IMR-90 (cell line): ENCODE measurements at regions not wholly inside any gene's neighbourhood (a gene's known extent, or its start where the extent isn't known, plus 50 kb on each side); places are given as distances from the start of the nearest gene placed in this dataset.

ENCODE experiments used
- ATAC-seq: fragments of 200-7000 bp; cut with Tn5 transposase; 2 replicates; pipeline ENCODE4 v1.9.1; 2020; ENCODE audit warnings: low read depth, mild to moderate bottlenecking, moderate library complexity
- BruUV-seq: library from RNA; stranded (reverse); fragments of 400-500 nt; replicated peaks from 2 replicates; lab custom pipeline; 2021; lab: Mats Ljungman, UMichigan
- CTCF ChIA-PET: fragments of 300-600 bp; formaldehyde crosslinking; extraction: SDS; loops from one replicate; lab custom pipeline; 2021; ENCODE audit warnings: antibody characterized with exemption; lab: Yijun Ruan, JAX
- POLR2A ChIA-PET: fragments of 300-600 bp; sonication (Branson Sonifier 250); formaldehyde crosslinking; loops from one replicate; lab custom pipeline; 2022; ENCODE audit warnings: antibody characterized with exemption; ENCODE audit not compliant: unreplicated experiment; lab: Charles Lee
- DNase-seq: peaks from one replicate; pipeline ENCODE4 v3.0.0; 2013
- H2AFZ ChIP-seq: replicated peaks from 2 replicates; pipeline ENCODE3; 2013; ENCODE audit warnings: low read length, mild to moderate bottlenecking; ENCODE audit not compliant: poor library complexity
- H2AK5ac ChIP-seq: 2 replicates; pipeline ENCODE4 v1.6.1; 2013; ENCODE audit warnings: low read depth, low read length, inconsistent platforms
- H2AK9ac ChIP-seq: replicated peaks from 2 replicates; pipeline ENCODE3; 2013; ENCODE audit warnings: mild to moderate bottlenecking, low read depth, low read length, moderate library complexity; ENCODE audit not compliant: poor library complexity
- H2BK120ac ChIP-seq: 2 replicates; pipeline ENCODE4 v1.6.1; 2013; ENCODE audit warnings: low read depth, low read length, inconsistent platforms
- H2BK15ac ChIP-seq: 3 replicates; pipeline ENCODE4 v1.6.1; 2013; ENCODE audit warnings: low read depth, low read length, inconsistent platforms
- H2BK20ac ChIP-seq: 2 replicates; pipeline ENCODE4 v1.6.1; 2013; ENCODE audit warnings: low read depth, mild to moderate bottlenecking, inconsistent platforms, low read length, moderate library complexity
- H2BK5ac ChIP-seq: 2 replicates; pipeline ENCODE4 v1.6.1; 2013; ENCODE audit warnings: mild to moderate bottlenecking, low read depth, low read length, inconsistent platforms; ENCODE audit not compliant: poor library complexity, severe bottlenecking
- H3K14ac ChIP-seq: replicated peaks from 2 replicates; pipeline ENCODE4 v1.6.1; 2013; ENCODE audit warnings: low read depth, low read length, inconsistent platforms
- H3K18ac ChIP-seq: 2 replicates; pipeline ENCODE4 v1.6.1; 2013; ENCODE audit warnings: low read depth, low read length, control low read depth
- H3K23ac ChIP-seq: 2 replicates; pipeline ENCODE4 v1.6.1; 2013; ENCODE audit warnings: low read depth, low read length, inconsistent platforms
- H3K27ac ChIP-seq: 2 replicates; pipeline ENCODE4 v1.5.1; 2013; ENCODE audit warnings: mild to moderate bottlenecking, control low read depth, low read length; ENCODE audit not compliant: insufficient read depth
- H3K27me3 ChIP-seq: 2 replicates; pipeline ENCODE4 v1.6.1; 2013; ENCODE audit warnings: low read length; ENCODE audit not compliant: control insufficient read depth, insufficient read depth
- H3K36me3 ChIP-seq: 2 replicates; pipeline ENCODE4 v1.6.1; 2013; ENCODE audit warnings: low read length, mixed read lengths; ENCODE audit not compliant: control insufficient read depth, insufficient read depth
- H3K4ac ChIP-seq: 2 replicates; pipeline ENCODE4 v1.6.1; 2013; ENCODE audit warnings: low read depth, low read length, inconsistent platforms
- H3K4me1 ChIP-seq: 2 replicates; pipeline ENCODE4 v1.6.1; 2013; ENCODE audit warnings: low read length, mixed read lengths; ENCODE audit not compliant: control insufficient read depth, insufficient read depth
- H3K4me2 ChIP-seq: 2 replicates; pipeline ENCODE4 v1.6.1; 2013; ENCODE audit warnings: low read depth, mild to moderate bottlenecking, control low read depth, low read length, moderate library complexity
- H3K4me3 ChIP-seq: 2 replicates; pipeline ENCODE4 v1.5.1; 2013; ENCODE audit warnings: low read depth, mild to moderate bottlenecking, control low read depth, low read length, moderate library complexity; ENCODE audit not compliant: insufficient read depth
- H3K56ac ChIP-seq: 2 replicates; pipeline ENCODE4 v1.6.1; 2013; ENCODE audit warnings: low read length, inconsistent platforms; ENCODE audit not compliant: insufficient read depth; ENCODE audit errors: extremely low read depth
- H3K79me1 ChIP-seq, 2 experiments: 2 replicates each; pipeline ENCODE4 v1.6.1; 2013; ENCODE audit warnings: low read length in 2 of 2, inconsistent platforms in 1 of 2, low read depth in 1 of 2
- H3K9ac ChIP-seq: 2 replicates; pipeline ENCODE4 v1.6.1; 2013; ENCODE audit warnings: low read depth, low read length, control low read depth
- H3K9me1 ChIP-seq: 2 replicates; pipeline ENCODE4 v1.6.1; 2013; ENCODE audit warnings: low read length, inconsistent platforms; ENCODE audit not compliant: insufficient read depth
- H3K9me3 ChIP-seq: 2 replicates; pipeline ENCODE4 v1.6.1; 2013; ENCODE audit warnings: low read length; ENCODE audit not compliant: control insufficient read depth, insufficient read depth
- H4K20me1 ChIP-seq: 2 replicates; pipeline ENCODE4 v1.6.1; 2013; ENCODE audit warnings: low read length, inconsistent platforms; ENCODE audit not compliant: insufficient read depth
- H4K5ac ChIP-seq: 2 replicates; pipeline ENCODE4 v1.6.1; 2013; ENCODE audit warnings: mild to moderate bottlenecking, low read depth, low read length, control low read depth
- H4K8ac ChIP-seq, 2 experiments: 2 replicates each; pipeline ENCODE4 v1.6.1; 2013; ENCODE audit warnings: low read depth in 2 of 2, low read length in 2 of 2, control low read depth in 1 of 2, inconsistent platforms in 1 of 2
- H4K91ac ChIP-seq: 2 replicates; pipeline ENCODE4 v1.6.1; 2013; ENCODE audit warnings: low read depth, low read length, inconsistent platforms; ENCODE audit not compliant: insufficient read depth
- MAZ ChIP-seq: IDR thresholded peaks from 2 replicates; pipeline ENCODE4 v1.6.1; 2012; ENCODE audit warnings: low read depth, mild to moderate bottlenecking, low read length, improper control_type of control experiment, moderate library complexity, borderline replicate concordance
- MXI1 ChIP-seq: IDR thresholded peaks from 2 replicates; pipeline ENCODE4 v1.6.1; 2012; ENCODE audit warnings: low read depth, mild to moderate bottlenecking, low read length, moderate library complexity, borderline replicate concordance
- NFE2L2 ChIP-seq: fragments of 150-350 bp; IDR thresholded peaks from 2 replicates; pipeline ENCODE4 v1.6.1; 2016; ENCODE audit warnings: low read depth, mild to moderate bottlenecking, low read length
- POLR2A ChIP-seq: IDR thresholded peaks from 2 replicates; pipeline ENCODE4 v1.6.1; 2012; ENCODE audit warnings: mild to moderate bottlenecking, low read depth, low read length
- RAD21 ChIP-seq: IDR thresholded peaks from 2 replicates; pipeline ENCODE4 v1.6.1; 2012; ENCODE audit warnings: low read length, improper control_type of control experiment
- RFX5 ChIP-seq: IDR thresholded peaks from 2 replicates; pipeline ENCODE4 v1.8.0; 2012; ENCODE audit warnings: low read depth, mild to moderate bottlenecking, low read length, moderate library complexity
- SMC3 ChIP-seq: fragments of 150-350 bp; IDR thresholded peaks from 2 replicates; pipeline ENCODE4 v1.6.1; 2016; ENCODE audit warnings: low read depth, mild to moderate bottlenecking, antibody characterized with exemption, low read length, moderate library complexity
- WGBS, 2 experiments: methylation state at CpG; one replicate each; pipeline versions ENCODE4 v1.1.5 to v1.1.7; 2013; ENCODE audit warnings: missing lambda C conversion rate in 2 of 2; ENCODE audit not compliant: insufficient read length in 1 of 2; ENCODE audit errors: extremely low coverage in 2 of 2; 5-methylcytosine and 5-hydroxymethylcytosine counted together
- dilution Hi-C: fragments of 300-500 bp; cut with HindIII; formaldehyde crosslinking; loops from one replicate; pipeline ENCODE4 v1.14.3; 2018; ENCODE audit warnings: low sequenced_read_pairs; ENCODE audit not compliant: unreplicated experiment
- in situ Hi-C: fragments of 300-500 bp; cut with MboI; formaldehyde crosslinking; loops from 3 replicates; pipeline ENCODE4 v1.14.3; 2019; ENCODE audit warnings: low sequenced_read_pairs, inconsistent platforms, mixed read lengths
- intact Hi-C: fragments of 100-400 bp; cut with micrococcal nuclease; formaldehyde crosslinking; loops from 2 replicates; pipeline ENCODE4 v1.10.0; 2022
- TF ChIP-seq, protein P1 (sequence below): conservative IDR thresholded peaks from 2 replicates; pipeline ENCODE4 v1.5.1; 2012; ENCODE audit warnings: mild to moderate bottlenecking, low read depth, low read length, improper control_type of control experiment

DNA sequence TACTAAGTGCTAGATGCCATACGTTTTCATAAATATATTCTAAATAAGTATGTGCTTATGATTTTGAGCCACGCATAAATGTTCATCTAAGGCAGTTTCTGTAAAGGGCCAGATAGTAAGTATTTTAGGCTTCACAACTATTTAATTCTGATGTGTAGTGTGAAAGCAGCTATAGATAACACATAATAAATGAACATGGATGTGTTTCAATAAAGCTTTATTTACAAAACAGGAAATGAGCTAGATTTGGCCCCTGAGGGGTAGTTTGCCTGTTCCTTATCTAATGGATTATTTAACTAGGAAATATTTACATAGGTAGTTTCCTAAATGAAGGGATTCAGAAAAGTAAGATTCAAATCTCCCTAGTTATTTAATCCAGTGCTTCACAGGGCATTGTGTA lies 557.6 kb upstream of the PKN2 start:
- intact Hi-C loops = no loop called here
- H3K9me3 ChIP-seq = no peaks in the 10 kb centered on the region
- H3K4ac ChIP-seq = no peak overlapping the region
- no peak overlapping the region for H3K9ac ChIP-seq
- no peak overlapping the region for H3K56ac ChIP-seq
- no peaks in the 10 kb centered on the region for H3K9me1 ChIP-seq
- H4K8ac ChIP-seq = no peak overlapping the region
- WGBS, 2 experiments = no CpG with 5 or more reads among the region's 2 CpGs
- H3K27me3 ChIP-seq = no peaks in the 10 kb centered on the region
- no peak overlapping the region for H2AK9ac ChIP-seq
- dilution Hi-C loops = no loop called here
- no peak overlapping the region for H2AK5ac ChIP-seq
- no peak overlapping the region for H2BK5ac ChIP-seq
- POLR2A ChIA-PET = no interaction called here
- no peaks in the 10 kb centered on the region for H4K20me1 ChIP-seq
- H3K4me3 ChIP-seq = no peak overlapping the region
- no peak overlapping the region for H3K18ac ChIP-seq
- no TSS peak for BruUV-seq
- no peaks in the 10 kb centered on the region for H3K4me1 ChIP-seq
- no peak overlapping the region for H2BK120ac ChIP-seq
- H3K27ac ChIP-seq = no peak overlapping the region
- no peak overlapping the region for H4K5ac ChIP-seq
- no peak overlapping the region for H3K4me2 ChIP-seq
- CTCF ChIA-PET = no interaction called here
- in situ Hi-C loops = no loop called here
- H4K91ac ChIP-seq = no peak overlapping the region
- H2AFZ ChIP-seq = no peak overlapping the region
- DNase-seq = no peak
- no peak overlapping the region for H3K23ac ChIP-seq
- H2BK15ac ChIP-seq = no peak overlapping the region
- H3K14ac ChIP-seq = no peak overlapping the region
- H2BK20ac ChIP-seq = no peak overlapping the region
- no peaks in the 10 kb centered on the region for H3K79me1 ChIP-seq
- no peak for ATAC-seq
- H3K36me3 ChIP-seq = no peaks in the 10 kb centered on the region
- TF ChIP-seq RAD21 (no peak), RFX5 (no peak), SMC3 (no peak), MAZ (no peak), MXI1 (no peak), POLR2A (no peak), NFE2L2 (no peak)
- TF ChIP-seq, protein P1, sequence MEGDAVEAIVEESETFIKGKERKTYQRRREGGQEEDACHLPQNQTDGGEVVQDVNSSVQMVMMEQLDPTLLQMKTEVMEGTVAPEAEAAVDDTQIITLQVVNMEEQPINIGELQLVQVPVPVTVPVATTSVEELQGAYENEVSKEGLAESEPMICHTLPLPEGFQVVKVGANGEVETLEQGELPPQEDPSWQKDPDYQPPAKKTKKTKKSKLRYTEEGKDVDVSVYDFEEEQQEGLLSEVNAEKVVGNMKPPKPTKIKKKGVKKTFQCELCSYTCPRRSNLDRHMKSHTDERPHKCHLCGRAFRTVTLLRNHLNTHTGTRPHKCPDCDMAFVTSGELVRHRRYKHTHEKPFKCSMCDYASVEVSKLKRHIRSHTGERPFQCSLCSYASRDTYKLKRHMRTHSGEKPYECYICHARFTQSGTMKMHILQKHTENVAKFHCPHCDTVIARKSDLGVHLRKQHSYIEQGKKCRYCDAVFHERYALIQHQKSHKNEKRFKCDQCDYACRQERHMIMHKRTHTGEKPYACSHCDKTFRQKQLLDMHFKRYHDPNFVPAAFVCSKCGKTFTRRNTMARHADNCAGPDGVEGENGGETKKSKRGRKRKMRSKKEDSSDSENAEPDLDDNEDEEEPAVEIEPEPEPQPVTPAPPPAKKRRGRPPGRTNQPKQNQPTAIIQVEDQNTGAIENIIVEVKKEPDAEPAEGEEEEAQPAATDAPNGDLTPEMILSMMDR = no peak
